Duodenal mucosa (tissue), 2 donors: ENCODE measurements at regions not wholly inside any gene's neighbourhood (a gene's known extent, or its start where the extent isn't known, plus 50 kb on each side); places are given as distances from the start of the nearest gene placed in this dataset.

Experiments
- H3K27ac ChIP-seq: one replicate; pipeline ENCODE4 v1.7.0; 2013; ENCODE audit warnings: low read depth, low read length
- H3K27me3 ChIP-seq, 2 donors: one replicate each; pipeline ENCODE4 v1.7.0; 2013; ENCODE audit warnings: low read length in 2 of 2, control low read depth in 1 of 2; ENCODE audit not compliant: insufficient read depth in 2 of 2, control insufficient read depth in 1 of 2
- H3K36me3 ChIP-seq, 2 donors: one replicate each; pipeline ENCODE4 v1.7.0; 2013; ENCODE audit warnings: low read length in 2 of 2, control low read depth in 1 of 2; ENCODE audit not compliant: insufficient read depth in 2 of 2, control insufficient read depth in 1 of 2
- H3K4me1 ChIP-seq, 2 donors: one replicate each; pipeline ENCODE4 v1.7.0; 2013; ENCODE audit warnings: low read length in 2 of 2, control low read depth in 1 of 2; ENCODE audit not compliant: insufficient read depth in 2 of 2, control insufficient read depth in 1 of 2
- H3K4me3 ChIP-seq, 2 donors: one replicate each; pipeline ENCODE4 v1.7.0; 2013; ENCODE audit warnings: low read length in 2 of 2, low read depth in 1 of 2
- H3K9ac ChIP-seq, 2 donors: one replicate each; pipeline ENCODE4 v1.7.0; 2013; ENCODE audit warnings: low read length in 2 of 2, low read depth in 1 of 2
- H3K9me3 ChIP-seq, 2 donors: one replicate each; pipeline ENCODE4 v1.7.0; 2013; ENCODE audit warnings: low read length in 2 of 2, control low read depth in 1 of 2; ENCODE audit not compliant: control insufficient read depth in 1 of 2

- Histone ChIP-seq H3K4me3 (no peak overlapping the region), H3K4me1 (peaks cover 0 to 7% of the 10 kb centered on the region in 2 donors), H3K9me3 (no peaks in the 10 kb centered on the region), H3K9ac (no peak overlapping the region), H3K27me3 (no peaks in the 10 kb centered on the region), H3K27ac (no peak overlapping the region), H3K36me3 (no peaks in the 10 kb centered on the region)
These were observed 185.7 kb upstream of the ADO start for GRCh38 chr10:62618576-62619412.

GRCh38 chr10:62619413-62619738 lies 185.1 kb upstream of the ADO start:
- peaks cover 0 to 7% of the 10 kb centered on the region in 2 donors for H3K4me1 ChIP-seq
- no peak overlapping the region for H3K4me3 ChIP-seq
- no peak overlapping the region for H3K27ac ChIP-seq
- H3K9me3 ChIP-seq = no peaks in the 10 kb centered on the region
- H3K9ac ChIP-seq = no peak overlapping the region
- H3K36me3 ChIP-seq = no peaks in the 10 kb centered on the region
- no peaks in the 10 kb centered on the region for H3K27me3 ChIP-seq

- H3K27ac ChIP-seq = no peak overlapping the region
- no peak overlapping the region for H3K4me3 ChIP-seq
- H3K36me3 ChIP-seq = no peaks in the 10 kb centered on the region
- H3K27me3 ChIP-seq = no peaks in the 10 kb centered on the region
- H3K9ac ChIP-seq = no peak overlapping the region
- H3K4me1 ChIP-seq = peaks cover 0 to 7% of the 10 kb centered on the region in 2 donors
- no peaks in the 10 kb centered on the region for H3K9me3 ChIP-seq
These were observed 184.0 kb upstream of the ADO start for GRCh38 chr10:62620491-62620890.

- H3K27ac ChIP-seq = no peak overlapping the region
- H3K4me3 ChIP-seq = no peak overlapping the region
- no peaks in the 10 kb centered on the region for H3K9me3 ChIP-seq
- H3K36me3 ChIP-seq = no peaks in the 10 kb centered on the region
- no peaks in the 10 kb centered on the region for H3K27me3 ChIP-seq
- no peak overlapping the region for H3K9ac ChIP-seq
- H3K4me1 ChIP-seq = peaks cover 0 to 7% of the 10 kb centered on the region in 2 donors
These were observed 181.3 kb upstream of the ADO start for GRCh38 chr10:62623223-62623622.

- no peaks in the 10 kb centered on the region for H3K36me3 ChIP-seq
These were observed 179.0 kb upstream of the ADO start for GRCh38 chr10:62625484-62625883.

GRCh38 chr10:62626079-62626478 lies 178.4 kb upstream of the ADO start:
- Histone ChIP-seq H3K9ac (no peak overlapping the region), H3K27ac (no peak overlapping the region), H3K9me3 (no peaks in the 10 kb centered on the region), H3K4me3 (no peak overlapping the region), H3K36me3 (no peaks in the 10 kb centered on the region), H3K27me3 (no peaks in the 10 kb centered on the region), H3K4me1 (no peaks in the 10 kb centered on the region)

More at GRCh38 chr10:62625484-62625883, 179.0 kb upstream of the ADO start:
- H3K9ac ChIP-seq = no peak overlapping the region
- H3K4me1 ChIP-seq = no peaks in the 10 kb centered on the region
- H3K27me3 ChIP-seq = no peaks in the 10 kb centered on the region
- H3K27ac ChIP-seq = no peak overlapping the region
- no peak overlapping the region for H3K4me3 ChIP-seq
- no peaks in the 10 kb centered on the region for H3K9me3 ChIP-seq

- no peak overlapping the region for H3K9ac ChIP-seq
- no peaks in the 10 kb centered on the region for H3K4me1 ChIP-seq
- no peaks in the 10 kb centered on the region for H3K36me3 ChIP-seq
- H3K9me3 ChIP-seq = no peaks in the 10 kb centered on the region
- no peaks in the 10 kb centered on the region for H3K27me3 ChIP-seq
- no peak overlapping the region for H3K4me3 ChIP-seq
- no peak overlapping the region for H3K27ac ChIP-seq
These were observed 177.7 kb upstream of the ADO start for GRCh38 chr10:62626817-62627216.

- no peak overlapping the region for H3K4me3 ChIP-seq
- H3K9me3 ChIP-seq = no peaks in the 10 kb centered on the region
- no peaks in the 10 kb centered on the region for H3K36me3 ChIP-seq
- H3K27ac ChIP-seq = no peak overlapping the region
- no peaks in the 10 kb centered on the region for H3K27me3 ChIP-seq
- peaks cover 0 to 7% of the 10 kb centered on the region in 2 donors for H3K4me1 ChIP-seq
- H3K9ac ChIP-seq = no peak overlapping the region
These were observed 176.5 kb upstream of the ADO start for GRCh38 chr10:62627983-62628382.

- Histone ChIP-seq H3K4me3 (no peak overlapping the region), H3K9me3 (no peaks in the 10 kb centered on the region), H3K36me3 (no peaks in the 10 kb centered on the region), H3K27ac (no peak overlapping the region), H3K4me1 (peaks cover under 1 to 11% of the 10 kb centered on the region in 2 donors), H3K27me3 (no peaks in the 10 kb centered on the region), H3K9ac (no peak overlapping the region)
These were observed 173.3 kb upstream of the ADO start for GRCh38 chr10:62631241-62631640.

- Histone ChIP-seq H3K27ac (no peak overlapping the region), H3K27me3 (no peaks in the 10 kb centered on the region), H3K9me3 (no peaks in the 10 kb centered on the region), H3K9ac (no peak overlapping the region), H3K4me3 (no peak overlapping the region), H3K4me1 (peaks cover 9 to 12% of the 10 kb centered on the region in 2 donors), H3K36me3 (no peaks in the 10 kb centered on the region)
These were observed 172.3 kb upstream of the ADO start for GRCh38 chr10:62632071-62632809.
